K562 (cell line): ENCODE measurements at regions not wholly inside any gene's neighbourhood (a gene's known extent, or its start where the extent isn't known, plus 50 kb on each side); places are given as distances from the start of the nearest gene placed in this dataset.

Source experiments
- ATAC-seq: fragments of 200-7000 bp; cut with Tn5 transposase; 3 replicates; pipeline ENCODE4 v1.9.1; 2020; ENCODE audit warnings: moderate library complexity
- BruUV-seq: library from RNA; stranded (reverse); fragments of 400-500 nt; replicated peaks from 2 replicates; lab custom pipeline; 2021; lab: Mats Ljungman, UMichigan
- CTCF ChIA-PET: fragments of 300-600 bp; formaldehyde crosslinking; extraction: SDS; loops from one replicate; lab custom pipeline; 2021; ENCODE audit warnings: low intra/inter-chr PET ratio; lab: Yijun Ruan, JAX
- POLR2A ChIA-PET: fragments of 300-600, 350-650 bp; sonication (Branson Sonifier 250); formaldehyde crosslinking; extraction: SDS; loops from one replicate; lab custom pipeline; 2021; ENCODE audit warnings: antibody characterized with exemption, inconsistent platforms; lab: Yijun Ruan, JAX
- DNase-seq, 4 experiments: peaks; one replicate each; pipeline versions ENCODE4 v3.0.0 to v3.0.0-alpha.2; 2011 to 2018; ENCODE audit warnings: low spot score in 3 of 4, mixed read lengths in 3 of 4; ENCODE audit errors: extremely low read depth in 1 of 4
- FAIRE-seq: peaks from 2 replicates; lab custom pipeline; 2011; peaks lifted over from hg19 to GRCh38; lab: Jason Lieb, UNC
- H2AFZ ChIP-seq: 2 replicates; pipeline ENCODE4 v1.6.0; 2011; ENCODE audit warnings: low read depth, low read length, control low read depth, inconsistent platforms
- H3K27ac ChIP-seq: fragments of 200-600 bp; 3 replicates; pipeline ENCODE4 v1.8.0; 2011; ENCODE audit warnings: low read depth, mild to moderate bottlenecking, control low read depth, inconsistent platforms, low read length, moderate library complexity, mixed read lengths; ENCODE audit errors: extremely low read depth
- H3K27me3 ChIP-seq, 2 experiments: fragments of 300-600 bp in 1 of 2; 2 replicates in 1 of 2; 3 replicates in 1 of 2; pipeline versions ENCODE4 v1.6.0 to v1.8.0; 2011; ENCODE audit warnings: inconsistent platforms in 2 of 2, low read length in 2 of 2, mild to moderate bottlenecking in 1 of 2, mixed read lengths in 1 of 2, moderate library complexity in 1 of 2; ENCODE audit not compliant: control insufficient read depth in 2 of 2, insufficient read depth in 2 of 2
- H3K36me3 ChIP-seq: fragments of 300-600 bp; 3 replicates; pipeline ENCODE4 v1.8.0; 2011; ENCODE audit warnings: mild to moderate bottlenecking, low read length, inconsistent platforms; ENCODE audit not compliant: control insufficient read depth, insufficient read depth
- H3K4me1 ChIP-seq, 2 experiments: fragments of 200-600 bp in 1 of 2; replicated peaks in 1 of 2; 2 replicates in 1 of 2; 3 replicates in 1 of 2; pipeline versions ENCODE4 v1.5.1 to v1.8.0; 2011; ENCODE audit warnings: inconsistent platforms in 2 of 2, low read length in 2 of 2, mild to moderate bottlenecking in 1 of 2, mixed read lengths in 1 of 2, moderate library complexity in 1 of 2; ENCODE audit not compliant: control insufficient read depth in 2 of 2, insufficient read depth in 2 of 2
- H3K4me2 ChIP-seq: 2 replicates; pipeline ENCODE4 v1.6.1; 2011; ENCODE audit warnings: low read length, control low read depth, inconsistent platforms, mixed read lengths; ENCODE audit not compliant: insufficient read depth
- H3K4me3 ChIP-seq: fragments of 200-600 bp; sonication (generic), shearing (Covaris generic); 2 replicates; pipeline ENCODE4 v1.5.1; 2016; ENCODE audit warnings: control low read depth, inconsistent platforms
- H3K79me2 ChIP-seq: fragments of 200-600 bp; 3 replicates; pipeline ENCODE4 v1.8.0; 2011; ENCODE audit warnings: low read length, inconsistent platforms; ENCODE audit not compliant: control insufficient read depth, insufficient read depth
- H3K9ac ChIP-seq, 2 experiments: 2 replicates each; pipeline versions ENCODE4 v1.6.0 to v1.6.1; 2011; ENCODE audit warnings: low read depth in 2 of 2, low read length in 2 of 2, control low read depth in 1 of 2, inconsistent platforms in 1 of 2, mild to moderate bottlenecking in 1 of 2, mixed read lengths in 1 of 2; ENCODE audit not compliant: insufficient read depth in 1 of 2
- H3K9me1 ChIP-seq: one replicate; pipeline ENCODE4 v1.6.0; 2011; ENCODE audit warnings: inconsistent platforms, mild to moderate bottlenecking, low read length, moderate library complexity; ENCODE audit not compliant: control insufficient read depth, insufficient read depth
- H3K9me3 ChIP-seq: replicated peaks from 2 replicates; pipeline ENCODE4 v1.5.1; 2011; ENCODE audit warnings: low read depth, low read length, inconsistent platforms; ENCODE audit not compliant: control insufficient read depth, insufficient read depth
- H4K20me1 ChIP-seq: replicated peaks from 2 replicates; pipeline ENCODE4 v1.6.1; 2011; ENCODE audit warnings: low read length, inconsistent platforms, mixed read lengths; ENCODE audit not compliant: control insufficient read depth, insufficient read depth
- ATF7 ChIP-seq: fragments of 450-650 bp; IDR thresholded peaks from 2 replicates; pipeline ENCODE4 v1.7.1; 2014; ENCODE audit warnings: mild to moderate bottlenecking, moderate library complexity
- HNRNPK ChIP-seq: fragments of 200-400 bp; formaldehyde crosslinking; IDR thresholded peaks from one replicate; pipeline ENCODE4 v1.6.1; 2018; ENCODE audit warnings: mild to moderate bottlenecking, low read depth, low read length; ENCODE audit not compliant: poor library complexity, severe bottlenecking
- NCOA1 ChIP-seq: fragments of 450-650 bp; IDR thresholded peaks from 2 replicates; pipeline ENCODE4 v1.6.1; 2016; ENCODE audit warnings: low read depth
- SIRT6 ChIP-seq: IDR thresholded peaks from one replicate; pipeline ENCODE4 v1.6.1; 2012; ENCODE audit warnings: low read depth, mild to moderate bottlenecking, control low read depth, inconsistent platforms, low read length, moderate library complexity
- WGBS: fragments of 100-300 bp; shearing (Covaris generic); methylation state at CpG from one replicate; pipeline ENCODE4 v1.1.6; 2016; ENCODE audit warnings: low coverage, mixed read lengths; ENCODE audit not compliant: insufficient coverage; ENCODE audit errors: missing lambda C conversion rate; 5-methylcytosine and 5-hydroxymethylcytosine counted together
- in situ Hi-C: fragments of 300-500 bp; cut with MboI; formaldehyde crosslinking; loops from 4 replicates; pipeline ENCODE4 v1.15.0; 2018; ENCODE audit warnings: inconsistent platforms, mixed read lengths
- intact Hi-C: fragments of 100-400 bp; cut with micrococcal nuclease; formaldehyde crosslinking; loops from 2 replicates; pipeline ENCODE4 v1.14.2; 2022
- TF ChIP-seq, protein P1 (sequence below): sonication (generic); formaldehyde crosslinking; IDR thresholded peaks from 2 replicates; pipeline ENCODE4 v1.8.1; 2022; ENCODE audit warnings: missing genetic modification reagents
- TF ChIP-seq, protein P2 (sequence below): fragments of 250-450 bp; sonication (Bioruptor Pico); IDR thresholded peaks from 2 replicates; pipeline ENCODE4 v1.9.0; 2021; ENCODE audit warnings: mild to moderate bottlenecking, inconsistent platforms
- TF ChIP-seq, protein P3 (sequence below), 3 experiments: fragments of 200-800 bp in 1 of 3; fragments of 250-450 bp in 1 of 3; fragments of 450-650 bp in 1 of 3; sonication (Bioruptor Pico) in 1 of 3; sonication (Bioruptor generic) in 1 of 3; formaldehyde crosslinking in 1 of 3; IDR thresholded peaks; 2 replicates each; pipeline versions ENCODE4 v1.6.1 to v1.8.0; 2016 to 2022; ENCODE audit warnings: mild to moderate bottlenecking in 2 of 3, missing genetic modification characterization in 2 of 3, missing compliant biosample characterization in 1 of 3, moderate library complexity in 1 of 3

DNA sequence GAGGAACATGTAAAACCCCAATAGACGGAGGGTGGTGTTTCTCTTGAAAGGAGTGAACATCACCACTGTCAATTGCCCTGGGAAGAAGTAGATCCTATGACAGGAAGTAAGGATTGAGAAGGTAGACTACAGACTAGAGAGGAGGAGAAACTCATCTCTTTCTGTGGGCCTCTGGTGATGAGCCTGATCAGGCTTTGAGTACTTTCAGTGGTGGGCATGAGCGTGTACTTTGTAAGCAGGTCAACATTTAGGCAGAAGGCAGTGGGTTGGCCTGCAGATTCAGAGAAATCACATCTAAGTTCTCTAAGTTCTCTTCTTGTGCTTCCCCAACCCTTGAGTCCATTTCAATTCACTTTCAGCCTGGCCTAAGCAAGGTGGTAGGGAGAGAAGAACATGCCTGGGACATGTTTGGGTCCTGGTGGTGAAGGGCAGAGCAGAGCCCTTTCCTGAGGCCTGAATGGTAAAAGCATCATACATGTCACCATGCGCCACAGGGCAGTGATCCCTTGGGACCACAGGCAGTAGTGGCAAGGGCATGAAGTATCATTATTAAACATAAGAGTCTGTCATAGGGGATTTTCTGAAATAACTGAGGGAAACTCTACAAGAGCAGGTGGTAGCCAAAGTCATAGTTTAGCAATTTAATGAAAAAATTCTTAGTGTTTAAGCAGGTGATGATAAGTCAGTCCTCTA is 56.4 kb upstream of the ANKRD1 start:
- Histone ChIP-seq H4K20me1 (no peaks in the 10 kb centered on the region), H3K36me3 (no peaks in the 10 kb centered on the region), H3K4me2 (no peak overlapping the region), H3K4me3 (no peak overlapping the region), H3K9me3 (no peaks in the 10 kb centered on the region), H3K9ac (no peak overlapping the region), H3K79me2 (no peaks in the 10 kb centered on the region), H3K4me1 (no peaks in the 10 kb centered on the region), H3K27ac (no peak overlapping the region), H2AFZ (no peak overlapping the region), H3K9me1 (no peaks in the 10 kb centered on the region), H3K27me3 (no peaks in the 10 kb centered on the region)
- in situ Hi-C loops, result no loop called here
- ATAC-seq (no peak), DNase-seq (no peak), FAIRE-seq (no peak)
- 0% methylated on average over 2 of the region's 3 CpGs for WGBS
- no peak for TF ChIP-seq ATF7
- TF ChIP-seq, protein P1, sequence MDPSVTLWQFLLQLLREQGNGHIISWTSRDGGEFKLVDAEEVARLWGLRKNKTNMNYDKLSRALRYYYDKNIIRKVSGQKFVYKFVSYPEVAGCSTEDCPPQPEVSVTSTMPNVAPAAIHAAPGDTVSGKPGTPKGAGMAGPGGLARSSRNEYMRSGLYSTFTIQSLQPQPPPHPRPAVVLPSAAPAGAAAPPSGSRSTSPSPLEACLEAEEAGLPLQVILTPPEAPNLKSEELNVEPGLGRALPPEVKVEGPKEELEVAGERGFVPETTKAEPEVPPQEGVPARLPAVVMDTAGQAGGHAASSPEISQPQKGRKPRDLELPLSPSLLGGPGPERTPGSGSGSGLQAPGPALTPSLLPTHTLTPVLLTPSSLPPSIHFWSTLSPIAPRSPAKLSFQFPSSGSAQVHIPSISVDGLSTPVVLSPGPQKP (CRISPR knock-in tag), result no peak
- TF ChIP-seq, protein P2, sequence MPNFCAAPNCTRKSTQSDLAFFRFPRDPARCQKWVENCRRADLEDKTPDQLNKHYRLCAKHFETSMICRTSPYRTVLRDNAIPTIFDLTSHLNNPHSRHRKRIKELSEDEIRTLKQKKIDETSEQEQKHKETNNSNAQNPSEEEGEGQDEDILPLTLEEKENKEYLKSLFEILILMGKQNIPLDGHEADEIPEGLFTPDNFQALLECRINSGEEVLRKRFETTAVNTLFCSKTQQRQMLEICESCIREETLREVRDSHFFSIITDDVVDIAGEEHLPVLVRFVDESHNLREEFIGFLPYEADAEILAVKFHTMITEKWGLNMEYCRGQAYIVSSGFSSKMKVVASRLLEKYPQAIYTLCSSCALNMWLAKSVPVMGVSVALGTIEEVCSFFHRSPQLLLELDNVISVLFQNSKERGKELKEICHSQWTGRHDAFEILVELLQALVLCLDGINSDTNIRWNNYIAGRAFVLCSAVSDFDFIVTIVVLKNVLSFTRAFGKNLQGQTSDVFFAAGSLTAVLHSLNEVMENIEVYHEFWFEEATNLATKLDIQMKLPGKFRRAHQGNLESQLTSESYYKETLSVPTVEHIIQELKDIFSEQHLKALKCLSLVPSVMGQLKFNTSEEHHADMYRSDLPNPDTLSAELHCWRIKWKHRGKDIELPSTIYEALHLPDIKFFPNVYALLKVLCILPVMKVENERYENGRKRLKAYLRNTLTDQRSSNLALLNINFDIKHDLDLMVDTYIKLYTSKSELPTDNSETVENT, result no peak
- no peak for TF ChIP-seq NCOA1
- no peak for TF ChIP-seq HNRNPK
- TF ChIP-seq, protein P3, sequence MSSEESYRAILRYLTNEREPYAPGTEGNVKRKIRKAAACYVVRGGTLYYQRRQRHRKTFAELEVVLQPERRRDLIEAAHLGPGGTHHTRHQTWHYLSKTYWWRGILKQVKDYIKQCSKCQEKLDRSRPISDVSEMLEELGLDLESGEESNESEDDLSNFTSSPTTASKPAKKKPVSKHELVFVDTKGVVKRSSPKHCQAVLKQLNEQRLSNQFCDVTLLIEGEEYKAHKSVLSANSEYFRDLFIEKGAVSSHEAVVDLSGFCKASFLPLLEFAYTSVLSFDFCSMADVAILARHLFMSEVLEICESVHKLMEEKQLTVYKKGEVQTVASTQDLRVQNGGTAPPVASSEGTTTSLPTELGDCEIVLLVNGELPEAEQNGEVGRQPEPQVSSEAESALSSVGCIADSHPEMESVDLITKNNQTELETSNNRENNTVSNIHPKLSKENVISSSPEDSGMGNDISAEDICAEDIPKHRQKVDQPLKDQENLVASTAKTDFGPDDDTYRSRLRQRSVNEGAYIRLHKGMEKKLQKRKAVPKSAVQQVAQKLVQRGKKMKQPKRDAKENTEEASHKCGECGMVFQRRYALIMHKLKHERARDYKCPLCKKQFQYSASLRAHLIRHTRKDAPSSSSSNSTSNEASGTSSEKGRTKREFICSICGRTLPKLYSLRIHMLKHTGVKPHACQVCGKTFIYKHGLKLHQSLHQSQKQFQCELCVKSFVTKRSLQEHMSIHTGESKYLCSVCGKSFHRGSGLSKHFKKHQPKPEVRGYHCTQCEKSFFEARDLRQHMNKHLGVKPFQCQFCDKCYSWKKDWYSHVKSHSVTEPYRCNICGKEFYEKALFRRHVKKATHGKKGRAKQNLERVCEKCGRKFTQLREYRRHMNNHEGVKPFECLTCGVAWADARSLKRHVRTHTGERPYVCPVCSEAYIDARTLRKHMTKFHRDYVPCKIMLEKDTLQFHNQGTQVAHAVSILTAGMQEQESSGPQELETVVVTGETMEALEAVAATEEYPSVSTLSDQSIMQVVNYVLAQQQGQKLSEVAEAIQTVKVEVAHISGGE (CRISPR knock-in tag; IDR thresholded peaks at IDR 0.05), result no peak
- no peak for TF ChIP-seq SIRT6
- ChIA-PET CTCF (no interaction called here), POLR2A (no interaction called here)
- intact Hi-C loops, result no loop called here
- no TSS peak for BruUV-seq
